ENCODE measurements at regions not wholly inside any gene's neighbourhood (a gene's known extent, or its start where the extent isn't known, plus 50 kb on each side); places are given as distances from the start of the nearest gene placed in this dataset.

GRCh38 chr1:186540521-186540920, 79.6 kb upstream of the PDC start:
- Histone ChIP-seq H2AFZ (ENCODE audit: low read length) (no peak overlapping the region), H3K4me2 (ENCODE audit: insufficient read depth, low read length, poor library complexity, severe bottlenecking) (no peak overlapping the region), H3K23ac (ENCODE audit: low read depth, low read length, poor library complexity) (no peak overlapping the region), H3K4me1 (ENCODE audit: control insufficient read depth in 2 of 2, insufficient read depth in 1 of 2, low read depth in 1 of 2, low read length in 2 of 2) (no peaks in the 10 kb centered on the region), H3K9me3 (replicated peaks in 1 of 2; ENCODE audit: control insufficient read depth in 2 of 2, insufficient read depth in 1 of 2, low read depth in 1 of 2, low read length in 2 of 2) (no peaks in the 10 kb centered on the region), H2AK5ac (ENCODE audit: low read depth, low read length) (no peak overlapping the region), H2BK12ac (ENCODE audit: low read length) (no peak overlapping the region), H3K79me1 (ENCODE audit: low read depth, low read length) (no peaks in the 10 kb centered on the region), H3K18ac (ENCODE audit: low read length) (no peak overlapping the region), H3K4me3 (ENCODE audit: low read length in 2 of 2) (no peak overlapping the region), H4K8ac (ENCODE audit: low read depth, low read length) (no peak overlapping the region), H3K27me3 (ENCODE audit: control insufficient read depth in 3 of 3, insufficient read depth in 3 of 3, low read depth in 1 of 3, low read length in 3 of 3) (no peaks in the 10 kb centered on the region), H2BK5ac (ENCODE audit: low read length) (no peak overlapping the region), H3K4ac (ENCODE audit: low read length) (no peak overlapping the region), H3K36me3 (replicated peaks in 1 of 2; ENCODE audit: control insufficient read depth in 2 of 2, insufficient read depth in 2 of 2, low read length in 2 of 2) (no peaks in the 10 kb centered on the region), H4K91ac (ENCODE audit: low read depth, low read length, poor library complexity) (no peak overlapping the region), H3K14ac (ENCODE audit: low read length) (no peak overlapping the region), H2BK15ac (ENCODE audit: low read length) (no peak overlapping the region), H3K27ac (replicated peaks; ENCODE audit: low read length) (no peak overlapping the region), H2BK120ac (ENCODE audit: low read depth, low read length) (no peak overlapping the region), H3K9ac (ENCODE audit: low read depth, low read length, poor library complexity) (no peak overlapping the region)
- no peak for DNase-seq (ENCODE audit: low spot score)
- WGBS, 2 donors (ENCODE audit: extremely low coverage in 2 of 2, insufficient read length in 2 of 2, insufficient replicate concordance in 1 of 2), result no CpG with 5 or more reads among the region's 3 CpGs

- Histone ChIP-seq H2BK120ac (ENCODE audit: low read depth, low read length) (no peak overlapping the region), H3K9ac (ENCODE audit: low read depth, low read length, poor library complexity) (no peak overlapping the region), H3K23ac (ENCODE audit: low read depth, low read length, poor library complexity) (no peak overlapping the region), H4K8ac (ENCODE audit: low read depth, low read length) (no peak overlapping the region), H3K27me3 (ENCODE audit: control insufficient read depth in 3 of 3, insufficient read depth in 3 of 3, low read depth in 1 of 3, low read length in 3 of 3) (no peaks in the 10 kb centered on the region), H2BK5ac (ENCODE audit: low read length) (no peak overlapping the region), H3K4me1 (ENCODE audit: control insufficient read depth in 2 of 2, insufficient read depth in 1 of 2, low read depth in 1 of 2, low read length in 2 of 2) (no peaks in the 10 kb centered on the region), H2AFZ (ENCODE audit: low read length) (no peak overlapping the region), H2AK5ac (ENCODE audit: low read depth, low read length) (no peak overlapping the region), H3K79me1 (ENCODE audit: low read depth, low read length) (no peaks in the 10 kb centered on the region), H2BK15ac (ENCODE audit: low read length) (no peak overlapping the region), H3K14ac (ENCODE audit: low read length) (no peak overlapping the region), H3K27ac (replicated peaks; ENCODE audit: low read length) (no peak overlapping the region), H2BK12ac (ENCODE audit: low read length) (no peak overlapping the region), H3K18ac (ENCODE audit: low read length) (no peak overlapping the region), H3K36me3 (replicated peaks in 1 of 2; ENCODE audit: control insufficient read depth in 2 of 2, insufficient read depth in 2 of 2, low read length in 2 of 2) (no peaks in the 10 kb centered on the region), H3K9me3 (replicated peaks in 1 of 2; ENCODE audit: control insufficient read depth in 2 of 2, insufficient read depth in 1 of 2, low read depth in 1 of 2, low read length in 2 of 2) (no peaks in the 10 kb centered on the region), H3K4me2 (ENCODE audit: insufficient read depth, low read length, poor library complexity, severe bottlenecking) (no peak overlapping the region), H3K4ac (ENCODE audit: low read length) (no peak overlapping the region), H4K91ac (ENCODE audit: low read depth, low read length, poor library complexity) (no peak overlapping the region), H3K4me3 (ENCODE audit: low read length in 2 of 2) (no peak overlapping the region)
- WGBS, 2 donors (ENCODE audit: extremely low coverage in 2 of 2, insufficient read length in 2 of 2, insufficient replicate concordance in 1 of 2), result no CpG with 5 or more reads among the region's 3 CpGs
- no peak for DNase-seq (ENCODE audit: low spot score)
Measured at GRCh38 chr1:186536273-186536890, 75.5 kb upstream of the PDC start.

DNA sequence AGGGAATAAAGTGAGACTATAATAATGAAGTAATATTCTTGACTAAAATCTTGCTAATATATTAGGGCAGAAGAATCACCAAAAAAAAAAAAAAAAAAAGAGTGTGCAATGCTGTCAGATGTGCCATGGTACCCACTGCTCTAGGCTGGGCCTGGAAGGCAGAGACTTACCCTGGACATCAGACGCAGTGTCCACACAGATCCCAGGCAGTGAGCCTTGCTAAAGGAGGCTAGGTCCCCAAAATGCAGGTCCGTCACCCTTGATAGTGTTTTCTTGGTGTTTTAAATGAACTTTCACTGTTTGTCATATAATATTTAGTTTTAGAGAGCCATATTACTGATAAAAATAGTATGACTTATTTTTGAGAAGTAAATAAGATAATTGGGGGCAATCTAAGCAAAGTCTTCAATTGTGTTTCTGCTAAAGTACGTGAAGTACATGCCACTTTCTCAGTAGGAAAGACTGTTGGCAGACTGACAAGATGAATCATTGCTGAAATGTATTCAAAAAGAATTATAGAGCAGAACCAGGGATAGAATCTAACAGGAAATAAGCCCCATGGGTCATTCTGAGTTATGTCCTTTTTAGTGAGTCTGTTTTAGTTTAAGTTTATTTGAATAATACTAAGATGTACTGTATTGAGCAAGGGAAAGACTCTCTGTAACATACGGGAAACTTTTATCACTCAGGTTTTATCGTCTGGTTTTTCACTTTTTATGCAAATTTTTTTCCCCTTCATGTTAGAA, 74.6 kb upstream of the PDC start:
- Histone ChIP-seq H4K91ac (ENCODE audit: low read depth, low read length, poor library complexity) (no peak overlapping the region), H3K4me1 (ENCODE audit: control insufficient read depth in 2 of 2, insufficient read depth in 1 of 2, low read depth in 1 of 2, low read length in 2 of 2) (no peaks in the 10 kb centered on the region), H3K14ac (ENCODE audit: low read length) (no peak overlapping the region), H3K9ac (ENCODE audit: low read depth, low read length, poor library complexity) (no peak overlapping the region), H2BK5ac (ENCODE audit: low read length) (no peak overlapping the region), H3K79me1 (ENCODE audit: low read depth, low read length) (no peaks in the 10 kb centered on the region), H3K27me3 (ENCODE audit: control insufficient read depth in 3 of 3, insufficient read depth in 3 of 3, low read depth in 1 of 3, low read length in 3 of 3) (no peaks in the 10 kb centered on the region), H2BK120ac (ENCODE audit: low read depth, low read length) (no peak overlapping the region), H3K4me2 (ENCODE audit: insufficient read depth, low read length, poor library complexity, severe bottlenecking) (no peak overlapping the region), H4K8ac (ENCODE audit: low read depth, low read length) (no peak overlapping the region), H3K27ac (replicated peaks; ENCODE audit: low read length) (no peak overlapping the region), H3K4me3 (ENCODE audit: low read length in 2 of 2) (no peak overlapping the region), H3K23ac (ENCODE audit: low read depth, low read length, poor library complexity) (no peak overlapping the region), H2AFZ (ENCODE audit: low read length) (no peak overlapping the region), H2AK5ac (ENCODE audit: low read depth, low read length) (no peak overlapping the region), H2BK12ac (ENCODE audit: low read length) (no peak overlapping the region), H3K18ac (ENCODE audit: low read length) (no peak overlapping the region), H2BK15ac (ENCODE audit: low read length) (no peak overlapping the region), H3K36me3 (replicated peaks in 1 of 2; ENCODE audit: control insufficient read depth in 2 of 2, insufficient read depth in 2 of 2, low read length in 2 of 2) (no peaks in the 10 kb centered on the region), H3K9me3 (replicated peaks in 1 of 2; ENCODE audit: control insufficient read depth in 2 of 2, insufficient read depth in 1 of 2, low read depth in 1 of 2, low read length in 2 of 2) (no peaks in the 10 kb centered on the region), H3K4ac (ENCODE audit: low read length) (no peak overlapping the region)
- WGBS, 2 donors (ENCODE audit: extremely low coverage in 2 of 2, insufficient read length in 2 of 2, insufficient replicate concordance in 1 of 2), result no CpG with 5 or more reads among the region's 5 CpGs
- DNase-seq (ENCODE audit: low spot score), result no peak

GRCh38 chr1:186534401-186534800, 73.5 kb upstream of the PDC start:
- Histone ChIP-seq H3K4me2 (ENCODE audit: insufficient read depth, low read length, poor library complexity, severe bottlenecking) (no peak overlapping the region), H3K9ac (ENCODE audit: low read depth, low read length, poor library complexity) (no peak overlapping the region), H3K27me3 (ENCODE audit: control insufficient read depth in 3 of 3, insufficient read depth in 3 of 3, low read depth in 1 of 3, low read length in 3 of 3) (no peaks in the 10 kb centered on the region), H2BK5ac (ENCODE audit: low read length) (no peak overlapping the region), H3K14ac (ENCODE audit: low read length) (no peak overlapping the region), H2AFZ (ENCODE audit: low read length) (no peak overlapping the region), H3K36me3 (replicated peaks in 1 of 2; ENCODE audit: control insufficient read depth in 2 of 2, insufficient read depth in 2 of 2, low read length in 2 of 2) (no peaks in the 10 kb centered on the region), H3K79me1 (ENCODE audit: low read depth, low read length) (no peaks in the 10 kb centered on the region), H3K18ac (ENCODE audit: low read length) (no peak overlapping the region), H3K9me3 (replicated peaks in 1 of 2; ENCODE audit: control insufficient read depth in 2 of 2, insufficient read depth in 1 of 2, low read depth in 1 of 2, low read length in 2 of 2) (no peaks in the 10 kb centered on the region), H4K91ac (ENCODE audit: low read depth, low read length, poor library complexity) (no peak overlapping the region), H3K4me3 (ENCODE audit: low read length in 2 of 2) (no peak overlapping the region), H2BK15ac (ENCODE audit: low read length) (no peak overlapping the region), H2AK5ac (ENCODE audit: low read depth, low read length) (no peak overlapping the region), H2BK12ac (ENCODE audit: low read length) (no peak overlapping the region), H4K8ac (ENCODE audit: low read depth, low read length) (no peak overlapping the region), H3K27ac (replicated peaks; ENCODE audit: low read length) (no peak overlapping the region), H3K4me1 (ENCODE audit: control insufficient read depth in 2 of 2, insufficient read depth in 1 of 2, low read depth in 1 of 2, low read length in 2 of 2) (no peaks in the 10 kb centered on the region), H3K4ac (ENCODE audit: low read length) (no peak overlapping the region), H2BK120ac (ENCODE audit: low read depth, low read length) (no peak overlapping the region), H3K23ac (ENCODE audit: low read depth, low read length, poor library complexity) (no peak overlapping the region)
- WGBS, 2 donors (ENCODE audit: extremely low coverage in 2 of 2, insufficient read length in 2 of 2, insufficient replicate concordance in 1 of 2), result no CpG with 5 or more reads among the region's 4 CpGs
- DNase-seq (ENCODE audit: low spot score), result no peak
